ENCODE measurements at regions not wholly inside any gene's neighbourhood (a gene's known extent, or its start where the extent isn't known, plus 50 kb on each side); places are given as distances from the start of the nearest gene placed in this dataset.
A peak's percentile ranks its signal among the peaks of the same experiment; 100 is the strongest.

GRCh38 chr5:56490971-56491468 is 257.9 kb upstream of the ANKRD55 start:
- in situ Hi-C loops (cut with MboI), result no loop called here
- no peak overlapping the region for H2AFZ ChIP-seq
- no peaks in the 10 kb centered on the region for H3K9me3 ChIP-seq (ENCODE audit: low read depth)
- no peak overlapping the region for H3K9ac ChIP-seq
- H3K36me3 ChIP-seq (ENCODE audit: low read depth), result no peaks in the 10 kb centered on the region
- H3K4me2 ChIP-seq (ENCODE audit: unreplicated experiment), result no peak overlapping the region
- H3K4me1 ChIP-seq (ENCODE audit: insufficient read depth), result no peaks in the 10 kb centered on the region
- H3K27ac ChIP-seq, result no peak overlapping the region
- no peak for TF ChIP-seq EZH2phosphoT487 (IDR thresholded peaks at IDR 0.05; ENCODE audit: insufficient read depth, low read depth)
- H3F3A ChIP-seq (ENCODE audit: insufficient read depth), result no peaks in the 10 kb centered on the region
- H3K79me2 ChIP-seq (ENCODE audit: insufficient read depth), result no peaks in the 10 kb centered on the region
- no peaks in the 10 kb centered on the region for H4K20me1 ChIP-seq (ENCODE audit: insufficient read depth)
- H3K9me2 ChIP-seq (ENCODE audit: insufficient read depth), result no peaks in the 10 kb centered on the region
- WGBS, 2 experiments (ENCODE audit: low coverage in 1 of 2, low lambda C conversion rate in 2 of 2, missing lambda C conversion rate in 2 of 2), result 61 to 70% methylated on average over 9 of the region's 9 CpGs
- peaks cover 16% of the 10 kb centered on the region for H3K27me3 ChIP-seq (replicated peaks; ENCODE audit: insufficient read depth)
- DNase-seq, result no peak
- H3K4me3 ChIP-seq, result no peak overlapping the region

GRCh38 chr5:56489272-56489671 is 256.1 kb upstream of the ANKRD55 start:
- H2AFZ ChIP-seq, result no peak overlapping the region
- no peaks in the 10 kb centered on the region for H4K20me1 ChIP-seq (ENCODE audit: insufficient read depth)
- H3K9ac ChIP-seq, result no peak overlapping the region
- TF ChIP-seq EZH2phosphoT487 (IDR thresholded peaks at IDR 0.05; ENCODE audit: insufficient read depth, low read depth) (no peak), EZH2 (IDR thresholded peaks at IDR 0.05; ENCODE audit: insufficient read depth, poor library complexity, severe bottlenecking) (no peak)
- no peaks in the 10 kb centered on the region for H3K79me2 ChIP-seq (ENCODE audit: insufficient read depth)
- H3K27ac ChIP-seq, result no peak overlapping the region
- in situ Hi-C loops (cut with MboI), result no loop called here
- H3K27me3 ChIP-seq (replicated peaks; ENCODE audit: insufficient read depth), result peaks cover 16% of the 10 kb centered on the region
- 47 to 56% methylated on average over 4 of the region's 4 CpGs for WGBS, 2 experiments (ENCODE audit: low coverage in 1 of 2, low lambda C conversion rate in 2 of 2, missing lambda C conversion rate in 2 of 2)
- H3K9me3 ChIP-seq (ENCODE audit: low read depth), result no peaks in the 10 kb centered on the region
- no peaks in the 10 kb centered on the region for H3K4me1 ChIP-seq (ENCODE audit: insufficient read depth)
- DNase-seq, result no peak
- no peaks in the 10 kb centered on the region for H3K9me2 ChIP-seq (ENCODE audit: insufficient read depth)
- no peaks in the 10 kb centered on the region for H3F3A ChIP-seq (ENCODE audit: insufficient read depth)
- no peak overlapping the region for H3K4me3 ChIP-seq
- no peaks in the 10 kb centered on the region for H3K36me3 ChIP-seq (ENCODE audit: low read depth)
- no peak overlapping the region for H3K4me2 ChIP-seq (ENCODE audit: unreplicated experiment)

GRCh38 chr5:56487528-56488115 is 254.5 kb upstream of the ANKRD55 start:
- Histone ChIP-seq H3K36me3 (ENCODE audit: low read depth) (no peaks in the 10 kb centered on the region), H3K9me2 (ENCODE audit: insufficient read depth) (no peaks in the 10 kb centered on the region), H3F3A (ENCODE audit: insufficient read depth) (no peaks in the 10 kb centered on the region), H2AFZ (no peak overlapping the region), H4K20me1 (ENCODE audit: insufficient read depth) (no peaks in the 10 kb centered on the region), H3K27ac (no peak overlapping the region), H3K79me2 (ENCODE audit: insufficient read depth) (no peaks in the 10 kb centered on the region), H3K4me3 (no peak overlapping the region), H3K4me2 (ENCODE audit: unreplicated experiment) (no peak overlapping the region), H3K27me3 (replicated peaks; ENCODE audit: insufficient read depth) (peaks cover 16% of the 10 kb centered on the region), H3K9ac (no peak overlapping the region), H3K4me1 (ENCODE audit: insufficient read depth) (no peaks in the 10 kb centered on the region), H3K9me3 (ENCODE audit: low read depth) (no peaks in the 10 kb centered on the region)
- WGBS, 2 experiments (ENCODE audit: low coverage in 1 of 2, low lambda C conversion rate in 2 of 2, missing lambda C conversion rate in 2 of 2), result 73 to 75% methylated on average over 21 to 25 of the region's 25 CpGs
- DNase-seq, result no peak
- TF ChIP-seq EZH2 (IDR thresholded peaks at IDR 0.05; ENCODE audit: insufficient read depth, poor library complexity, severe bottlenecking) (no peak), EZH2phosphoT487 (IDR thresholded peaks at IDR 0.05; ENCODE audit: insufficient read depth, low read depth) (no peak)
- in situ Hi-C loops (cut with MboI), result no loop called here

- H3K36me3 ChIP-seq (ENCODE audit: low read depth), result no peaks in the 10 kb centered on the region
- H2AFZ ChIP-seq, result no peak overlapping the region
- DNase-seq, result peak; percentile 19
- no peaks in the 10 kb centered on the region for H3K9me3 ChIP-seq (ENCODE audit: low read depth)
- TF ChIP-seq EZH2phosphoT487 (IDR thresholded peaks at IDR 0.05; ENCODE audit: insufficient read depth, low read depth), result no peak
- no peak for TF ChIP-seq EZH2 (IDR thresholded peaks at IDR 0.05; ENCODE audit: insufficient read depth, poor library complexity, severe bottlenecking)
- no peak overlapping the region for H3K27ac ChIP-seq
- no peaks in the 10 kb centered on the region for H3K27me3 ChIP-seq (replicated peaks; ENCODE audit: insufficient read depth)
- H3F3A ChIP-seq (ENCODE audit: insufficient read depth), result 0 out of 2 replicates have a peak, but pooled peaks cover 4% of the 10 kb centered on the region
- no peaks in the 10 kb centered on the region for H3K79me2 ChIP-seq (ENCODE audit: insufficient read depth)
- in situ Hi-C loops (cut with MboI), result no loop called here
- no peaks in the 10 kb centered on the region; the same call in 1 of the 2 replicates for H3K4me1 ChIP-seq (ENCODE audit: insufficient read depth)
- WGBS, 2 experiments (ENCODE audit: low coverage in 1 of 2, low lambda C conversion rate in 2 of 2, missing lambda C conversion rate in 2 of 2), result 98 to 100% methylated on average over 3 of the region's 3 CpGs
- no peak overlapping the region for H3K4me2 ChIP-seq (ENCODE audit: unreplicated experiment)
- no peaks in the 10 kb centered on the region for H3K9me2 ChIP-seq (ENCODE audit: insufficient read depth)
- no peaks in the 10 kb centered on the region for H4K20me1 ChIP-seq (ENCODE audit: insufficient read depth)
- H3K4me3 ChIP-seq, result no peak overlapping the region
- no peak overlapping the region for H3K9ac ChIP-seq
These were observed 249.2 kb upstream of the ANKRD55 start for GRCh38 chr5:56482363-56482762.

All from GM23248 (cell line).